Activated T-helper 2 cell treated with anti-CD3 and anti-CD28 coated beads, Interferon-gamma antibody, Interleukin-2, Interleukin-4, amounts not matched to agents 10 μg/mL and 5 μg/mL and 100 μg/mL, durations not matched to agents 14 hours and 24 hours and 36 hours (primary cell): ENCODE measurements at regions not wholly inside any gene's neighbourhood (a gene's known extent, or its start where the extent isn't known, plus 50 kb on each side); places are given as distances from the start of the nearest gene placed in this dataset.

ENCODE experiments used
- DNase-seq: peaks from one replicate; pipeline ENCODE4 v3.0.0; 2021; ENCODE audit warnings: low spot score
- H3K27ac Mint-ChIP-seq: one replicate; pipeline ENCODE4 v1.8.0; 2021; ENCODE audit warnings: mixed read lengths
- H3K27me3 Mint-ChIP-seq: one replicate; pipeline ENCODE4 v1.8.0; 2021; ENCODE audit warnings: low read depth, mixed read lengths
- H3K36me3 Mint-ChIP-seq: one replicate; pipeline ENCODE4 v1.8.0; 2021; ENCODE audit warnings: low read depth, mixed read lengths
- H3K4me1 Mint-ChIP-seq: one replicate; pipeline ENCODE4 v1.8.0; 2021; ENCODE audit warnings: low read depth, mixed read lengths
- H3K4me3 Mint-ChIP-seq: one replicate; pipeline ENCODE4 v1.8.0; 2021; ENCODE audit warnings: low read depth, mild to moderate bottlenecking, moderate library complexity, mixed read lengths
- H3K9me3 Mint-ChIP-seq: one replicate; pipeline ENCODE4 v1.8.0; 2021; ENCODE audit warnings: mixed read lengths
- intact Hi-C: fragments of 100-400 bp; cut with micrococcal nuclease; formaldehyde crosslinking; loops from one replicate; pipeline ENCODE4 v1.15.1; 2023

- intact Hi-C loops = no loop called here
- H3K9me3 Mint-ChIP-seq = no peaks in the 10 kb centered on the region
- peaks cover 50% of the 10 kb centered on the region for H3K27me3 Mint-ChIP-seq
- no peak for DNase-seq
- H3K4me3 Mint-ChIP-seq = no peak overlapping the region
- H3K4me1 Mint-ChIP-seq = no peaks in the 10 kb centered on the region
- no peak overlapping the region for H3K27ac Mint-ChIP-seq
- H3K36me3 Mint-ChIP-seq = no peaks in the 10 kb centered on the region
Measured at GRCh38 chr10:3497581-3497980, 287.4 kb downstream of the KLF6 start.

GRCh38 chr10:3496138-3496537, 288.9 kb downstream of the KLF6 start:
- Mint-ChIP-seq H3K4me1 (no peaks in the 10 kb centered on the region), H3K4me3 (no peak overlapping the region), H3K27me3 (peaks cover 54% of the 10 kb centered on the region), H3K9me3 (no peaks in the 10 kb centered on the region), H3K36me3 (no peaks in the 10 kb centered on the region), H3K27ac (no peak overlapping the region)
- DNase-seq = no peak
- intact Hi-C loops = no loop called here

GRCh38 chr10:3495281-3495680, 289.7 kb downstream of the KLF6 start:
- DNase-seq = no peak
- Mint-ChIP-seq H3K4me1 (no peaks in the 10 kb centered on the region), H3K27me3 (peaks cover 48% of the 10 kb centered on the region), H3K4me3 (no peak overlapping the region), H3K27ac (no peak overlapping the region), H3K36me3 (no peaks in the 10 kb centered on the region), H3K9me3 (no peaks in the 10 kb centered on the region)
- intact Hi-C loops = no loop called here

- DNase-seq = no peak
- H3K36me3 Mint-ChIP-seq = no peaks in the 10 kb centered on the region
- no peak overlapping the region for H3K27ac Mint-ChIP-seq
- no peak overlapping the region for H3K4me3 Mint-ChIP-seq
- H3K27me3 Mint-ChIP-seq = peaks cover 47% of the 10 kb centered on the region
- intact Hi-C loops = no loop called here
- H3K4me1 Mint-ChIP-seq = no peaks in the 10 kb centered on the region
- H3K9me3 Mint-ChIP-seq = peaks cover 2% of the 10 kb centered on the region
Measured at GRCh38 chr10:3494838-3495230, 290.2 kb downstream of the KLF6 start.

GRCh38 chr10:3494131-3494837, 290.7 kb downstream of the KLF6 start:
- H3K4me3 Mint-ChIP-seq = no peak overlapping the region
- H3K4me1 Mint-ChIP-seq = no peaks in the 10 kb centered on the region
- intact Hi-C loops = no loop called here
- no peak overlapping the region for H3K27ac Mint-ChIP-seq
- peaks cover 47% of the 10 kb centered on the region for H3K27me3 Mint-ChIP-seq
- peaks cover 7% of the 10 kb centered on the region for H3K9me3 Mint-ChIP-seq
- no peak for DNase-seq
- no peaks in the 10 kb centered on the region for H3K36me3 Mint-ChIP-seq

- Mint-ChIP-seq H3K4me1 (no peaks in the 10 kb centered on the region), H3K27ac (no peak overlapping the region), H3K27me3 (peaks cover 41% of the 10 kb centered on the region), H3K9me3 (peaks cover 14% of the 10 kb centered on the region), H3K36me3 (no peaks in the 10 kb centered on the region), H3K4me3 (no peak overlapping the region)
- DNase-seq = no peak
- intact Hi-C loops = no loop called here
Measured at GRCh38 chr10:3493621-3494020, 291.4 kb downstream of the KLF6 start.

- no peak overlapping the region for H3K27ac Mint-ChIP-seq
Measured at GRCh38 chr10:3491571-3491970, 293.4 kb downstream of the KLF6 start.

GRCh38 chr10:3487228-3487627, 297.8 kb downstream of the KLF6 start:
- peaks cover 20% of the 10 kb centered on the region for H3K4me1 Mint-ChIP-seq
- H3K27ac Mint-ChIP-seq = no peak overlapping the region
- H3K4me3 Mint-ChIP-seq = no peak overlapping the region
- H3K36me3 Mint-ChIP-seq = no peaks in the 10 kb centered on the region
- H3K27me3 Mint-ChIP-seq = peaks cover 6% of the 10 kb centered on the region
- H3K9me3 Mint-ChIP-seq = peaks cover 21% of the 10 kb centered on the region
- intact Hi-C loops = loop anchor here (10.0 kb wide), 1 partner anchor 78 kb away; no protein-coding TSS in a partner anchor
- no peak for DNase-seq

More at GRCh38 chr10:3491571-3491970, 293.4 kb downstream of the KLF6 start:
- Mint-ChIP-seq H3K4me3 (no peak overlapping the region), H3K9me3 (peaks cover 21% of the 10 kb centered on the region), H3K27me3 (peaks cover 27% of the 10 kb centered on the region), H3K4me1 (peaks cover 3% of the 10 kb centered on the region), H3K36me3 (no peaks in the 10 kb centered on the region)
- intact Hi-C loops = no loop called here
- DNase-seq = no peak

GRCh38 chr10:3486346-3487065, 298.5 kb downstream of the KLF6 start:
- peaks cover 28% of the 10 kb centered on the region for H3K4me1 Mint-ChIP-seq
- peaks cover 21% of the 10 kb centered on the region for H3K9me3 Mint-ChIP-seq
- no peak overlapping the region for H3K27ac Mint-ChIP-seq
- peaks cover 3% of the 10 kb centered on the region for H3K27me3 Mint-ChIP-seq
- H3K36me3 Mint-ChIP-seq = no peaks in the 10 kb centered on the region
- no peak overlapping the region for H3K4me3 Mint-ChIP-seq
- intact Hi-C loops = loop anchor here (10.0 kb wide), 1 partner anchor 78 kb away; no protein-coding TSS in a partner anchor
- DNase-seq = no peak

- H3K4me1 Mint-ChIP-seq = peaks cover 41% of the 10 kb centered on the region
- no peak for DNase-seq
- H3K27me3 Mint-ChIP-seq = no peaks in the 10 kb centered on the region
- intact Hi-C loops = loop anchor here (10.0 kb wide), 1 partner anchor 80 kb away; no protein-coding TSS in a partner anchor
- no peak overlapping the region for H3K27ac Mint-ChIP-seq
- H3K36me3 Mint-ChIP-seq = no peaks in the 10 kb centered on the region
- H3K4me3 Mint-ChIP-seq = no peak overlapping the region
- peaks cover 21% of the 10 kb centered on the region for H3K9me3 Mint-ChIP-seq
Measured at GRCh38 chr10:3485057-3485686, 299.8 kb downstream of the KLF6 start.

- no peak overlapping the region for H3K4me3 Mint-ChIP-seq
- intact Hi-C loops = loop anchor here (5.0 to 10.0 kb wide), 2 partner anchors 80 to 273 kb away; no protein-coding TSS in a partner anchor
Measured at GRCh38 chr10:3484306-3485056, 300.5 kb downstream of the KLF6 start.

GRCh38 chr10:3482200-3482993, 302.6 kb downstream of the KLF6 start:
- peaks cover 4% of the 10 kb centered on the region for H3K9me3 Mint-ChIP-seq
- H3K4me1 Mint-ChIP-seq = peaks cover 61% of the 10 kb centered on the region
- peaks cover 5% of the 10 kb centered on the region for H3K36me3 Mint-ChIP-seq
- no peak for DNase-seq
- intact Hi-C loops = loop anchor here (5.0 to 10.0 kb wide), 2 partner anchors 82 to 275 kb away; no protein-coding TSS in a partner anchor
- no peak overlapping the region for H3K4me3 Mint-ChIP-seq
- H3K27me3 Mint-ChIP-seq = no peaks in the 10 kb centered on the region
- no peak overlapping the region for H3K27ac Mint-ChIP-seq

More at GRCh38 chr10:3484306-3485056, 300.5 kb downstream of the KLF6 start:
- DNase-seq = no peak
- H3K36me3 Mint-ChIP-seq = peaks cover 4% of the 10 kb centered on the region
- peaks cover 19% of the 10 kb centered on the region for H3K9me3 Mint-ChIP-seq
- H3K27me3 Mint-ChIP-seq = no peaks in the 10 kb centered on the region
- no peak overlapping the region for H3K27ac Mint-ChIP-seq
- peaks cover 48% of the 10 kb centered on the region for H3K4me1 Mint-ChIP-seq
